ENCODE measurements at regions not wholly inside any gene's neighbourhood (a gene's known extent, or its start where the extent isn't known, plus 50 kb on each side); places are given as distances from the start of the nearest gene placed in this dataset.

- intact Hi-C loops (cut with DNase I; ENCODE audit: low total_unique reads), result no loop called here
- H3K27ac ChIP-seq, result no peak overlapping the region
- no peak overlapping the region for H3K4me3 ChIP-seq
- WGBS, 2 donors, result 89 to 93% methylated on average over 12 of the region's 12 CpGs
- TF ChIP-seq CTCF (IDR thresholded peaks at IDR 0.05) (no peak), POLR2A (IDR thresholded peaks at IDR 0.05) (no peak)
- H3K9me3 ChIP-seq, result no peaks in the 10 kb centered on the region
- H3K27me3 ChIP-seq, result no peaks in the 10 kb centered on the region
- no peaks in the 10 kb centered on the region for H3K36me3 ChIP-seq (ENCODE audit: low read depth, missing control alignments)
- DNase-seq, result no peak
- peaks cover 12% of the 10 kb centered on the region for H3K4me1 ChIP-seq
Measured at GRCh38 chr21:43268804-43269186, 100.0 kb downstream of the CRYAA start.

DNA sequence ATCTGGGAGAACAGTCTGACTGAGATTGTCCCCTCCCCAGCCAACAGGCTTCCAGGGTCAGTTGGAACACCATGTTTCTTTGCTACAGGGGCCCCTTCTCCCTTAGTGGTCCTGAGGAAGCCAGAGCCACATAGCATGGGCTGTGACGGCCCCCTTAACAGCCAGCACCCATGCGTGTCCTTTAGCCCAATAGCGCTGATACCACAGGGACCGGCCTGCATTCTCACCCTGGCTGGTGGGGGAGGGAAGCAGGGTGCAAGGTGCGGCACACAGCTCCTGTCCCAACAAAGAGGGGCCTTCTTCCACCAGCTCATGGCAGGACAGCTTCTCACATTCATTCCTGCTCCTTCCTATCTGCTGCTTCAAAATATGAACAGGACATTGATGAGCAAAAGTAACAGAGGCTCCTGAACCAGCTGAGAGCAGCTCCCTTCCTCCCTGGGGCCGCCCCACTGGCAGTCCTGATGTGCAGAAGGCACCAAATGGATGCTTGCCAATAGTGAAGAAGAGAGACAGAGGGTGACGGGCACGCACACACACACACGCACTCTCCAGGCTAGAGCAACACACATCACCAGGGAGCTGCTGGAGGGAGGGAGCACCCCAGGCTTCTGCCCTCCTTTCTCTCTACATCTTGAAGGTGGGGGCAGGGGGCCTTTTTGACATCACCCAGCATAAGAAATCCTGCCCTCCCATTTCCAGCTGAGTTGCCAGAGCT lies 99.4 kb downstream of the CRYAA start:
- no peak for DNase-seq
- WGBS, 2 donors, result 89 to 95% methylated on average over 3 to 9 of the region's 9 CpGs
- no peaks in the 10 kb centered on the region for H3K27me3 ChIP-seq

DNA sequence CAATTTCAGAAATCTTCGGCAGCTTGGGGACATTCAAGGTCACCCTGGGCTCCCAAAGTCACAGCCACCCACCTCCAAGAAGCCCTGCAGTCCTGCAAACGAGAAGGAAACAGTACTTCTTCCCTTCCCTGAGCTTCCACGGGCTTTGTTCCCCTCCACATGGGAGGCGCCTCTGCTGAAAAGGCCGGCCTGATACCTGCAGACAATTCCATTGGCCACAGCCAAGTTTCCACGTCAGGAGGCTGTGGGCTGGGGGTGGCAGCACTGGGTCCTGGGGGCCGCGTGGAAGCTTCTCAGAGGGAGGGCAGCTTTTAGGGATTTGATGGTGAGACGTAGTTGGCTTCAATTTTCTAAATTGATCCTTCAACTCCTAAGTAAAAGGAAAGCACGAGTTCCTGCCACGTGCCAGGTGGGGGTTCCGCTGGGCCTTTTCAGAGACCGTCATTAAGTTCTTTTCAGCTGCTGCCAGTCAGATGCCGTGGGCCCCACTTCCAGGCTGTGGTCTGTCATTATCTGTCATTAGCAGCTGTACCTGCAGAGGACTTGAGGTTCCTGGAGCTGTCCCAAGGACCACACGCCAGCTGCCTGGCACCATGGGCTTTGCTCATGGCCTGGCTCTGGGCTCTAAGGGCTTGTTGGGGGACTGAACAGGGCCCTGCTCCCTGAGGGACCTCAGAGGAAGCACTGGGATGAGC lies 98.7 kb downstream of the CRYAA start:
- 87 to 90% methylated on average over 12 to 15 of the region's 15 CpGs for WGBS, 2 donors
- Histone ChIP-seq H3K4me1 (peaks cover 12% of the 10 kb centered on the region), H3K27me3 (no peaks in the 10 kb centered on the region), H3K4me3 (no peak overlapping the region), H3K27ac (no peak overlapping the region), H3K9me3 (no peaks in the 10 kb centered on the region), H3K36me3 (ENCODE audit: low read depth, missing control alignments) (no peaks in the 10 kb centered on the region)
- no peak for DNase-seq
- TF ChIP-seq CTCF (IDR thresholded peaks at IDR 0.05) (no peak), POLR2A (IDR thresholded peaks at IDR 0.05) (no peak)
- intact Hi-C loops (cut with DNase I; ENCODE audit: low total_unique reads), result no loop called here

More for the DNA sequence above, 99.4 kb downstream of the CRYAA start:
- no peak for TF ChIP-seq CTCF (IDR thresholded peaks at IDR 0.05)
- TF ChIP-seq POLR2A (IDR thresholded peaks at IDR 0.05), result no peak
- Histone ChIP-seq H3K36me3 (ENCODE audit: low read depth, missing control alignments) (no peaks in the 10 kb centered on the region), H3K4me3 (no peak overlapping the region), H3K27ac (no peak overlapping the region), H3K9me3 (no peaks in the 10 kb centered on the region), H3K4me1 (peaks cover 12% of the 10 kb centered on the region)
- intact Hi-C loops (cut with DNase I; ENCODE audit: low total_unique reads), result no loop called here

GRCh38 chr21:43266534-43266933 lies 97.7 kb downstream of the CRYAA start:
- TF ChIP-seq POLR2A (IDR thresholded peaks at IDR 0.05) (no peak), CTCF (IDR thresholded peaks at IDR 0.05) (no peak)
- H3K36me3 ChIP-seq (ENCODE audit: low read depth, missing control alignments), result no peaks in the 10 kb centered on the region
- no peaks in the 10 kb centered on the region for H3K9me3 ChIP-seq
- DNase-seq, result no peak
- WGBS, 2 donors, result 74 to 79% methylated on average over 3 of the region's 3 CpGs
- H3K4me3 ChIP-seq, result no peak overlapping the region
- no peaks in the 10 kb centered on the region for H3K27me3 ChIP-seq
- H3K27ac ChIP-seq, result no peak overlapping the region
- intact Hi-C loops (cut with DNase I; ENCODE audit: low total_unique reads), result no loop called here
- peaks cover 11% of the 10 kb centered on the region for H3K4me1 ChIP-seq
